22Rv1 (cell line): ENCODE measurements at regions not wholly inside any gene's neighbourhood (a gene's known extent, or its start where the extent isn't known, plus 50 kb on each side); places are given as distances from the start of the nearest gene placed in this dataset.

Experiments used
- ZFX ChIP-seq: fragments of 450-650 bp; IDR thresholded peaks from 2 replicates; pipeline ENCODE4 v1.6.1; 2017; ENCODE audit warnings: antibody characterized with exemption, borderline replicate concordance
- TF ChIP-seq, protein P1 (sequence below): fragments of 450-650 bp; IDR thresholded peaks from 2 replicates; pipeline ENCODE4 v1.5.1; 2017; ENCODE audit warnings: mild to moderate bottlenecking

DNA sequence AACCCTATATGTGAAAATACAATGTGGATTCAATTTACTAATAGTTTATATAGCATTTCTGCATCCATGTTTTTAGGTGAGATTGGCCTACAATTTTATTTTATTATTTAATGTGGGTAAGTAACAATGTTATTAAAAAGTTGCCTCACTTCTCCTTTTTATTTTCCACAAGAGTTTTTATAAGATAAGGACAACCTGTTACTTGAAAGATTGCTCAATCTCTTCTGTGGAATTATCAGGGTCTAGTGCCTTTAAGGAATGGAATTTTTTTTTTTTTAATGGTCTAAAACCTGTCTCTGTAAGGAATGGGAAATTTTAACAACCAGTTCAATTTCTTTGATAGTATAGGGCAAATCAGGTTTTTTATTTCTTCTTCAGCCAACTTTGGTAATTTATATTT is 53.9 kb upstream of the RAB18 start:
- TF ChIP-seq, protein P1, sequence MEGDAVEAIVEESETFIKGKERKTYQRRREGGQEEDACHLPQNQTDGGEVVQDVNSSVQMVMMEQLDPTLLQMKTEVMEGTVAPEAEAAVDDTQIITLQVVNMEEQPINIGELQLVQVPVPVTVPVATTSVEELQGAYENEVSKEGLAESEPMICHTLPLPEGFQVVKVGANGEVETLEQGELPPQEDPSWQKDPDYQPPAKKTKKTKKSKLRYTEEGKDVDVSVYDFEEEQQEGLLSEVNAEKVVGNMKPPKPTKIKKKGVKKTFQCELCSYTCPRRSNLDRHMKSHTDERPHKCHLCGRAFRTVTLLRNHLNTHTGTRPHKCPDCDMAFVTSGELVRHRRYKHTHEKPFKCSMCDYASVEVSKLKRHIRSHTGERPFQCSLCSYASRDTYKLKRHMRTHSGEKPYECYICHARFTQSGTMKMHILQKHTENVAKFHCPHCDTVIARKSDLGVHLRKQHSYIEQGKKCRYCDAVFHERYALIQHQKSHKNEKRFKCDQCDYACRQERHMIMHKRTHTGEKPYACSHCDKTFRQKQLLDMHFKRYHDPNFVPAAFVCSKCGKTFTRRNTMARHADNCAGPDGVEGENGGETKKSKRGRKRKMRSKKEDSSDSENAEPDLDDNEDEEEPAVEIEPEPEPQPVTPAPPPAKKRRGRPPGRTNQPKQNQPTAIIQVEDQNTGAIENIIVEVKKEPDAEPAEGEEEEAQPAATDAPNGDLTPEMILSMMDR = no peak
- TF ChIP-seq ZFX = no peak
